ENCODE measurements at regions not wholly inside any gene's neighbourhood (a gene's known extent, or its start where the extent isn't known, plus 50 kb on each side); places are given as distances from the start of the nearest gene placed in this dataset.

DNA sequence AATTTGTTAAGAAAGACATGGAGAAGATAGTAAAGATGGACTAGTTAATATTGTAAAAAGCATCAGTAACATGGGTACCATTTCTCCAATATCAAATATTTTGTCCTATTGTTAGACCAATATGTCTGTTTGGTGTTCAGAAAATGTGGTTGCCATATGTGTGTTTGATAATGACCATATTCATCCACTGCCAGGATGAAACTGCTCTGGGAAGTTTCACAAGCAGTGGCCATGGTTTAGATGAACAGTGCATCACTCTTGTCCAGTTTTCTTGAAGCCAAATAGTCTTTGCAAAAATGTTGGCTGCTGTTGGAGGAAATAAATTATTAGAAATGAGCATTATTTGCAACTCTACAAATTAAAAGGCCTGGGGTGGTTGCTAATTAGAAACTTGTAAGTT is 333.8 kb downstream of the NUF2 start:
- no peak for DNase-seq (ENCODE audit: low read depth, low spot score)

DNA sequence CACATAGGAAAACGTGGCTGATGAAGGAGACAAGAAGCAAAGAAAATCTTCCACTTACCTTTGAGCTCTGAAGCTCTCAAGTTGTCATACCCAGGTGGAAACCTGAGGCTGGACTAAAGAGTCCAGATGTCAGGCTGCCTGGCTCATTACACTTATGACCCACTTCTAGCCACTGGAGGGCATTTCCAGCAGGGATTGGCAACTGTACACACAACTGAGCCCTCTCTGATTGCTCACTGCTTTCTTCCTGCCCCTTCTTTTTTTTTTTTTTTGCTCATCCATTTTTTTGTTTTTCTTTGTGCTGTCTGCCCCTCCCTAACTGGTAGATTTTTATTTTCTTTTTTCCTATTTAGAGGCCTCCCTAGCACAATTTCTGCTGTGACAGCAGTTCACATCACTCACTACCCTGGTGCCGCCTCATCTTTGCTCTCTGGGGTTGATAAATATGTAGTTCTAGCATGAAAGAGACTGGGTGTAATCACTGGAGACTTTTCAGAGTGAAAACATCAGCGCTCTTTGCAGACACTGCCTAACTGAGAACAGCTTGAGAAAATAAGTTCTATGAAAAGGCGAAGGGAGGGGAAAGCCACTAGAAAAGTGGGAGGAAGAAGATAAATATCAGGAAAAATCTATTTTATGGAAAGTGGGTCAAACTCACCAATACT is 334.5 kb downstream of the NUF2 start:
- DNase-seq (ENCODE audit: low read depth, low spot score), result no peak

DNA sequence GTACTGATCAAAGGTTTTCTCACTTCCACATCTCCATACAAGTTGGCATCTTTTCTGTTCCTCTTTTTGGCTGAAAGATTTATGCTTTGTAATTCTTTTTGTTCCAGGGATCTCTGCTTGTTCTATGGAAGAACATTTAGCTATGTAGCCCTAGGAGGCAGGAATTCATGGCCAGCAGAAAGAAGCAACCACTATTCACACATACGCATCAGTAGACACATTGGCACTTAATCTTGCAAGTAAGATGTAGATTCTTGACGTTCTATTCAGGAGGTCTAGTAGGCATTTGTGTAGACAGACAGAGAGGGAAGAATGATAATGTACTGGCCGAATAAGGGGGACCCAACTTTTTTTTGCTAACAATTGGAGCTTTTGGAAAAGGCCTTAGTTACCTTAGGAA is 336.0 kb downstream of the NUF2 start:
- DNase-seq (ENCODE audit: low read depth, low spot score), result no peak

DNA sequence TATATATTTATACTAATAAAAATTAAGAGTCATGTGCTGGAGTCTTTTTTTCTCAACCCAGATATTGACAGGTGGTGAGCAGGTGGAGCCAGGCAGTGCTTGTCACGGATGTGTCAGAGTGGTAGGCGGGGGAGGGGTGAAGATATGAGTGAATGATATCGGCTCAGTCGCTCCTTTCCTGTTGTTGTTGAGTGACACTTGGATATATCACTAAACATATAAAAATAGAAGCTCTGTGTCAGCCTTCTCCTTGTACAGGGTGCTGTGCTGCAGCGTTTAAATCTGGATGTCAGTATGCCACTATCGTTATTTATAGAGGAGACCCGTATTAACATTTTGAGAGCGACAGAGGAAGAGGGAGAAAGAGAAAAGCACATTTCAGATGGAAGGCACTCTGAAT is 339.6 kb downstream of the NUF2 start:
- no peak for DNase-seq (ENCODE audit: low read depth, low spot score)

DNA sequence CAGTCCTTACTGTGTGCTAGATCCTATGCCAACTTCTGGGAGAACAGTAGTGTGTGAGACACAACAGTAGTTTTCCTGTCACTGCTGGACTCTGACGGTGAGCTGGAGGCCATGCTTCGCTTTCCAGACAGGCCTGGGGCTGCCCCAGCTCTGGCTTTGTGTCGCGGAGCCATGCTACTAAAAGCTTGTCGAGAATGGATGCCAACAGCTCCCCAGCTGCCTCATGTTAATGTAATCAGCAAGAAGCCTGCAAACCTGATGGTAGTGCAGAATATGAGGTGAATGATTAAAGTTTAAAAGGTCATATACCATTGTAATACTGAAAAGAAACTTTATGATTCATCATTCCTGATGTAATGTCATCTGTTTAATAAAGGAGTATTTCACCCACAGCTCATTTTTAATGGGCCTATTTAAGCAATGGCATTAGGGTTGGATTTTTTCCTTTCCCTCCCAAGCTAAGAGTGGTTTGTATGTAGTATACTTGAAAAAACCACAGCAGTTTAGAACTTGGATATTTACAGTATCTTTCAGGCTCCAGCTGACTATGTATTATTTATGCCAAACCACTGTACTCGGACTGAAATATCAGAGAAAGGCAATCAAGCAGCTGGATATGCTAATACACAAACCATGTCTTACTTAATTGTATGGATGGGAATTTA is 343.0 kb downstream of the NUF2 start:
- no peak for DNase-seq (ENCODE audit: low read depth, low spot score)

DNA sequence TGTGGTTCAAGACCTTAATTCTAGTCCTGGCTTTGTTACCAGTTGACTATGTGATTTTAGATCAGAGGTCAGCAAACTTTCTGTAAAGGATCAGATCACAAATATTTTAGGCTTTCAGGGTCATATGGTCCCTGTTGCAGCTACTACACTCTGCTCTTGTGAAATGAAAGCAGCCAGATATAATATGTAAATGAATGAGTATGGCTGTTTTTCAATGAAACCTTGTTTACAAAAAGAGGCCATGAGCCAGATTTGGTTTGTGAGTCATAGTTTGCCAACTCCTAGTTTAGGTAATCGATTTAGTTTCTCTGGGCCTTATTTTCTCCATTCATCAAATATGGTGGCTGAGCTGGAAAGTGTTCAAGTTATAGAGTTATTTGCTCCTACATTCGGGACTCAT is 346.7 kb downstream of the NUF2 start:
- no peak for DNase-seq (ENCODE audit: low read depth, low spot score)

DNA sequence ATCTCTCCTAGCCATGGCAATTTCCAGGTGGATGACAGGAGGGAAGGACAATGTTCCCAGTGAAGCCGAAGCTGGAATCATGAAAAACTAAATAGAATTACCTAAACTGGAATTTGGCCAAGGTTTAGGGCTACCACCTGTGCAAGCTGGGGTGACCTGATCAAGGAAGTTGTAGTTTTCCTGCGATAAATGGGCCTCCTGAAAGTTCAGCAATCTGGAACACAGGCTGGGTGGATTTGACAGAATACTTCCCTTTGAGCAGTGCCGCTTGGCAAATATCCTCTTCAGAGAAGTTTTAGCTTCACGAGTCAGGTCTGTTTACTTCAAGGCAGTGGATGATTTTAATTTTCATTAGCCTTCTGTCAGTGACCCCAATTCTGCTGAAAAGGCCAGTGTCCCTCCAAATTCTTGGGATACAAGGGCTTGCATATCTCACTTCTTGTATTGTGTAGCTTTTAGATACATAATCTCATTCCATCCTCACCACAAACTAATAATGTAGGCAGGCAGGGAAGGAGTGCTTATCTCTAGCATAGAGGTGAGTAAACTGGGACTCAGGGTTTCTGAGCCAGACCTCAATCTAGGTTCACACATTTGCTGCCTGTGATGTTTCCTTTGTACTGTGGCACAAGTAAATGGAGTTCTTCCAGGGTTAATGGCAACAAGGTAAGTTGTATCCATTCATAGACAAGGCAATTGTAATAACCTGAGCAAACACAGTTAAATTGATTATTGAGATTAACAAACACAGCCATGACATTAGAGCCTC is 349.4 kb downstream of the NUF2 start:
- no peak for DNase-seq (ENCODE audit: low read depth, low spot score)

DNA sequence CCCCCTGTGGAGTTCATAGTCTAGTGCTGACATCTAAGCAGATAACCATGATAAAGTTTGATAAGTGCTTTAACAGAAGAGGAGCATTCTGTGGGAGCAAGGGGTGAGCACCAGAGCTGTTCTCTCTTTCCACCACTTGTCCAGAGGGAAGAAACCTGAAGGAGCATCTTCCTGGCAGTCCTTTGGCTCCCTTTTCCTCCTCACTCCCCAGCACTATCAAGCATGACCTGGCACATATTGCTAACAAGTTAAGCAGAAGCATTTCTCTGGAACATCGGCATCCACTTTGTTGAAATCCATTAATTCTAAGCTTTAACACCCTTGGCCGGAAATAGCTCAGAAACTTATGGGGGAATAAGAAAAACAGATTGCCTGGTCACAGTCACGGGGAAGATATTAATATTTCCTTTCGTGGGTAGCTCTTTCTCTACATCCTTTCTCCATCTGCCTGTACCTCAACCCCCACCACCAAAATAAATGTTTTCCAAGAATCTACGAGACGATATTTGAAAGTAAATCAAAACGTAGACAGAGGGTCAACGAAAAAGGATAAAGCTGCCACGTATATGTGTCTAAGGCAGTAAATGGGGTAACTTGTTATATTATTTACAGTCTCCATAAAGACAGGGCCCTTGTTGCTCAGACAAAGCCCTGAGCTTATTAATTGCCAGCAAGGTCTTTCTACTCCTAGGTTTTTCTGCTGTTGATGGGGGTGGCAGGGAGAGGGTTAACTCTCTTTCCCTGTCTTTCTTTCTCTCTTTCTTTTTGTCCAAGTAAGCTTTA is 351.4 kb downstream of the NUF2 start:
- DNase-seq (ENCODE audit: low read depth, low spot score), result no peak

DNA sequence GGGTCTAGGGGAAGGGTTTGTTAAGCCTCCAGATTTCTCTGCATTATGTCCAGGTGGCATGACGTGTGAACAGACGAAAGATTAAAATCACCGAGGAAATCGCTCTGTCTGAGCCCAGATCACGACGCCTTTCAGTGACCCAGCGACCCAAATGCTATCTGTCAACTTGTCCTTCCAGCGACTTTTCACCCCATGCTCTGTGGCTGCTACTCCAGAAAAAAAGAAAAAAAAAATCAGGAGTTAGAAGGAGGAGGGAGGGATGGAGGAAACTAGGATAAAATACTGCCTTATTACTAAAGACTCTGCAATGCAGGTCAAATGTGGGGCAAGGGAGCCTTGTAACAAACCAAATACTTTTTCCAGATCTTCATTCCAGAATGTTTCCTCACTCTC is 352.0 kb downstream of the NUF2 start:
- DNase-seq (ENCODE audit: low read depth, low spot score), result no peak

DNA sequence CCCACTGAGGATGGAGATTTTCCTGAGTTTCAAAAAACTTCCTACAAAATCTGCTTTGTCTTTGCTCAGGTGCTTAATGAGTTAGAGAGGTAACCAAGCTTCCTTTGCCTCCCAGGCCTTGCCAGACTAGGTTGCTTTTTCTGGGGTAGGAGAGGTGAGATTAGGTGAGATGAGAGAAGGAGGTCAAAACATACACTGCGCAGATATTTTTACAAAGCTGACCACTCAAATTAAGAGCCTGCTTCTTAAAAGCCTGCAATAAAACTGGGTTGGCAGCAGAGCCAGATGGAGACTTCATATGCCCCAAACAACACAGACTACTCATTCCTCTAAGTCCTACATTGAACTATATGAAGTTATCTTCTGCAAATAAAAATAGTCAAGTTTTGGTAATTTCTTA is 352.5 kb downstream of the NUF2 start:
- DNase-seq (ENCODE audit: low read depth, low spot score), result no peak

DNA sequence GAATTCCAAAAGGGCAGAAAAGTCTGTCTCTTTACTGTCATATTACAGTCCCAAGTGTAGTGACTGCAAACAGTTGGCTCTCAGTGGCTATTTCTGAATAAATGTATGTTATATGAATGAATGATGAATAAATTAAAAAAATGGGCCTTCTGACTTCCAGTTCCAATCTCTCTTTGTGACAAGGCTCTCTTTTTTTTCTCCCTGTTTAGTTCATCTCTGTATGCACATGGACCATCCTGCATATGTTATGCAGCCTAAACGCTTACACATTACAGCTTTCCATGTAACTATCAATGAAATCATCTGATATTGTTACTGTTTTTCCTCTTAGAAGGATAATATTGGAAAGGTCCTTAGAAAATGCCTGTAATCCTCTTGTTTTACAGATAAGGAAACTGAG is 363.0 kb downstream of the NUF2 start:
- DNase-seq (ENCODE audit: low read depth, low spot score), result no peak

DNA sequence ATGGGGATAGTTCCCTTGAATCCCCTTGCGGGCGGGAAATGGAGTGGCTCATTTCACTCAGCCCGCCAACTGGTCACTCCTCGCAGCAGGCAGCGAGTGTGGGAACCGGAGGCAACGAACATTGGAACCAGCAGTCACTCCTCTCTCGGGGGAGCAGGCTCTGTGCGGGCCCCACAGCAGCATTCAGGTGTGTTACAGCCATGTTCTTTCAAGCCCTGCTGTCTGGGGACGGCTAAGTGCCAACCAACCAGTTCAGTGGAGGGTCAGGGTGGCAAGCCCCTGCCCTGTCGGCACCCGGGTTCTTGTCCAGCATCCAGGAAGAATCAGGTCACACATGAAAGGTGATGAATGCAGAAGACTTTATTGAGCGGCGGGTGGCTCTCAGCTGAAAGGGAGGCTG is 370.5 kb downstream of the NUF2 start:
- no peak for DNase-seq (ENCODE audit: low read depth, low spot score)

DNA sequence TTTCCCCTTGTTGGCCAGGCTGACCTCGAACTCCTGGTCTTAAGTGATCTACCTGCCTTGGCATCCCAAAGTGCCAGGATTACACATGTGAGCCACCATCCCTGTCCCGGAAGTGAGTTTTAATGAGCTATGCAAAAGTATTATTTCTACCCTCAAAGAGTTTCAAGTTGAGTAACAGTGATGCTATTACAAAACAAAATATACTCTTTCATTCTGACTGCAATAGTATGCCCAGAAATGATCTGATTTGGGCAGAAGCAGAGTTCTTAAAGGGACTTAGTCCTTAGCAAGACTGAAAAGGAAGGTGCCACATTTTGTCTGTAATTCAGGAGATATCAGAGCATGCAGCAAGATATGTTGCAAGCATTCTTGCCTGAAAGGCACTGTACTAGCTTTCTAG is 375.4 kb downstream of the NUF2 start:
- no peak for DNase-seq (ENCODE audit: low read depth, low spot score)

DNA sequence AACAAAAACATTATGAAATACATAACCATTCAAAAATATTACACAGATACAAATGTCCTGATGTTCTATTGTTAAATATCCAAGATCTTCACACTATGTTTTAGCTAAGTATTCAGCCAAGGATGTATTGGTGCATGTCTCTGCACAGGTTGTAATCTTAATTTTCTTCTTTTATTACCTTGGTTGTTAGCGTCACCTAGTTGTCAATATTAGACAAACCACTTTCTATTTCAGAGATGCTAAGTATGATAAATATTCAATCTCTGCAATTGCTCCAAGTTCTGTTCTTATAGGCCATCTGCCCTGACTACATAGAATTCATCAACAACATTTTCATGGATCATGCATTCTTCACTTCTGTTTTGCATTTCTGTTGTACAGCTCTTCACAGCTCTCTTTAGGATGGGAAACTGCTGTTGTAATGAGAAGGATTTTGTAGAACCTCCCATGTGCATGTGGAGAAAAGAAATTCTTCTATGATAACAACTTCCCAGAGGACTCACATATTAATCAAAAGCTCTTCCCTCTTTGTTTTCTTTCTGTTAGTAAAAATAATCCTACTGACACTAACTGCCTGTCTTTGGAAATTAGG is 380.1 kb downstream of the NUF2 start:
- no peak for DNase-seq (ENCODE audit: low read depth, low spot score)

DNA sequence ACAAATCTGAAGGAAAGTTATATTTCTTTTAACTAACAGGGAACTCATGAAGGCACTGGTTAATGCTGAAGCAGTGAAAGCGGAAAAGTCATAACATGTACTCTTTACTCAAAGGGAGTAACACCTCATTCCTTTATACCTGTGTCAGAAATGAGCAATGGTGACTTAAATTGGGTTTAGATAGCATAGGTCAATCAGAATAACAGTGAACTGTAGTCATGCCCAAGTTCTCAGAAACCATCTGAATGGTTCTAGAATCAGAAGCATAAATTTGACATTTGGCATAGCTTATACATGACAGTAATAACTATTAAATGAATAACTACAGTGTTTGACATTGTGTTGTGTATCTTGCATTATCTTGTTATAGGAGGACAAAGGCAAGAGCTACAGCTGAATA is 382.0 kb downstream of the NUF2 start:
- no peak for DNase-seq (ENCODE audit: low read depth, low spot score)

DNA sequence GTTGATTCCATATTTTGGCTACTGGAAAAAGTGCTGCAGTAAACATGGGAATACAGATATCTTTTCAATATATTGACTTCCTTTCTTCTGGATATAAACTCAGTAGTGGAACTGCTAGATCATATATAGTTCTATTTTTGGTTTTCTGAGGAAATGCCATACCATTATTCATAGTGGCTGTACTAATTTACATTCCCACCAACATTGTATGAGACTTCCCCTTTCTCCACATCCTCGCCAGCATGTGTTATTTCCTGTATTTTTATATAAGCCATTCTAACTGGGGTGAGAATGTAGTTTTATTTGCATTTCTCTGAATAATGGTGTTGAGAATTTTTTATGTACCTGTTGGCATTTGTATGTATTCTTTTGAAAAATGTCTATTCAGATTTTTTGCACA is 385.2 kb downstream of the NUF2 start:
- DNase-seq (ENCODE audit: low read depth, low spot score), result no peak

DNA sequence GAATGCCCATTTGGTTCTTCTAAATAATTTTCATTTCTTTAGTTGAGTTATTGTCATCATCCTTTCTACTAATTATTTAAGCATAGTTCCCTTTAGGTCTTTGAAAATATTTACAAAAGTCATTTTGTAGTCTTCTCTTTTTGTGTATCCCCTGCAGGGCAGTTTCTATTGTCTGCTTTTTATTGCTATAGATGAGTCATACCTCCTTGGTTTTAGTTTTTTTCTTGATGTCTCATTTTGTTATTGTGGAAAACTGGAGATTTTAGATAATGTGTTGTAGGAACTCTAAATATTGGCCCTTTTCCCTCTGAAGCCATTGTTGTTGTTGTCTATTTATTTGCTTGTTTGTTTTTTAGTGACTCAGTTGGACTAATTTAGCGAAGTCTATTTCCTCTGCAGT is 387.9 kb downstream of the NUF2 start:
- no peak for DNase-seq (ENCODE audit: low read depth, low spot score)

DNA sequence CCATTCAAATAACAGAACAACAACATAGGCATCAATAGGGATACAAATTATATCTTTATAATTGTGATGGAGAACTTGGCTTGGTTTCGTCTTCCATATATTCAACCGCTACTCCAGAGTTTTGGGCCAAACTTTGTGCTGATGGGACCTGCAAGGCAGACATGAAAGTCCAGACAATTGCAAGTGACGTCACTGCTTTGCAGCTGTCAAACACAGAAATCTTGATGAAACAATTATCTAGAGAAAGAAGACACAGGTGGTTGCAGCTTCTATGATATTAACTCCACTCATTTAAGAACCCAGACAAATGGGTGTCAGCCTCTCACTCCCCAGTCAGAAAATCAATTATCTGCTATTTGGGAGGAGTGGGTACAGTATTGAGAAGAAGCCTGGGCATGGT is 390.6 kb downstream of the NUF2 start:
- no peak for DNase-seq (ENCODE audit: low read depth, low spot score)

DNA sequence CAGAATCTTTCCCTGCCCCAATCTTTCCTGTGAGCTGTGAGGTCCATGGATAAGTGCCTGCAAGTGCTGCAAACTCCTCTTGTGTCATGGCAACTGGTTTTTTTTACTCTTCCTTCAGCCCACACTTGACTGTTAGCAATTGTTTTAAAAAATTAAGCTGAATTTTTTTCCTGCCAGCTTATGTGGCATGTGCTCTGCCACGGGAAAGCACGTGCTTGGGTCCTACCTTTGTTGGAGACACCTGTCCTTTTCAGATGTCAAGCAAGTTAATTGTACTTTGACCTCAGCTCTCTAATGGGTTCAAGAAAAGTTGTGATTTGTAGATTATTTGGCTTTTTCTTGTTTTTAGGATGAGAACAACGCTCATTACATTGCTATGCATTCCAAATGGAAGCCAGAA is 398.5 kb downstream of the NUF2 start:
- no peak for DNase-seq (ENCODE audit: low read depth, low spot score)

DNA sequence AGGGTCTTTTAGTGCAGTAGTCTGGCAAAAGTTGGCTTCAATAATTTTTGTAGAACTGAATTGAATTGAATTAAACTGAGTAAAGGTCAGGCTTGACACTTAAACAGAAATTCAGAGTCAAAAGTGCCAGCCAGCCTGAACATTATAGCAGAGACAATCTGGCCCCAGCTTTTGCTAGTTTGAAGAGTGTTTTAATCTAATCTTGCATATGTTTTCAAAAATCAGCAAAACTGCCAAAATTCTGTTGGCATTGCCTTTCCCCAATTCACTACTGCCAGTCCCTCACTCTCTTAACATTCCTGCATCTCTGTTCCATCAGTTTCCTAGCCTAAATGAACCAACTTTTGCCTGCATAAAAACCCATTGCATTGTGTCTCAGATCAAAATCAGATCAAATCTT is 403.8 kb downstream of the NUF2 start:
- no peak for DNase-seq (ENCODE audit: low read depth, low spot score)

DNA sequence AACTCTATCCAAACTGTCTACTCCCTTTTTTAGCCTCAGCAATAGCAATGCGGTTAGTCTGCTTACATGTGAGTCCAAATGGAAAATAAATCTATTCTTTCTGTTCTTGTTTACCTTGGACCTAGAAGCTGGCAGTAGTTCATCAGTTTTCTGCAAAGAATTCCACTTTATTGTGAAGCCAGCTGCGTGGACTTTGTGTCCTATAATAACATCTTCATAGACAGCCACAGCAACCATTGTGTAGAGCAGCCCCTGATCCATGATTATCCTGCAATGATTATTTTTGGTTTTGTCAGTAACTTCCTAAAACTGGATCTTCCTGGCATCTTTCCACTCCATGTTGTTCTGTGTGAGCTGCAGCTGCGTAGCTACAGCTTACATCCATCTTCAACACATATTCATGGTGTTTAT is 408.7 kb downstream of the NUF2 start:
- no peak for DNase-seq (ENCODE audit: low read depth, low spot score)

DNA sequence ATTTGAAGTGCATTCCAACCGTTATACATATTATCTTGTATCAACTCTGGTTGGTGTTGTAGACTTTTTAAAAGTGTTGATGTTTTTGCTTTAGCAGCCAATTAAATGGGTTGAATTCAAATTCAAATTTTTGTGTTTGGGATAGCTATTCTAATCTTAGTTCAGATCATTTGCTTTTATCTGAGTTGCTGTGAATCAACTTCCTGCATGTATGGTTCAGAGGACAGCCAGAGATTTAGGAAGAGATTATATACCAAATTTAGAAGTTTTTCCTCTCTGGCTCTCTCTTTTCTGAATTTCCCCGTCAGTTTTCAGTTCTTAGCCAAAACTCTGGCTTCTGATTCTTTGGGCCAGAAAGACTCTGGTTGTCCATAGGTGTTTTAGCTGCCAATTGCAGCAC is 415.5 kb downstream of the NUF2 start:
- no peak for DNase-seq (ENCODE audit: low read depth, low spot score)
